GM19468 (cell line): ENCODE measurements at regions not wholly inside any gene's neighbourhood (a gene's known extent, or its start where the extent isn't known, plus 50 kb on each side); places are given as distances from the start of the nearest gene placed in this dataset.
"Not testable (repeated sequence)": the region's sequence is repeated elsewhere in the genome, so short reads cannot be mapped to it uniquely, and the experiment has no call there.

Experiments used
- ATAC-seq: cut with Tn5 transposase; IDR thresholded peaks from one replicate; pipeline ENCODE4 v1.9.1; 2021; ENCODE audit warnings: mild to moderate bottlenecking, moderate library complexity, moderate number of reproducible peaks; ENCODE audit not compliant: unreplicated experiment; ENCODE audit errors: extremely low read depth

DNA sequence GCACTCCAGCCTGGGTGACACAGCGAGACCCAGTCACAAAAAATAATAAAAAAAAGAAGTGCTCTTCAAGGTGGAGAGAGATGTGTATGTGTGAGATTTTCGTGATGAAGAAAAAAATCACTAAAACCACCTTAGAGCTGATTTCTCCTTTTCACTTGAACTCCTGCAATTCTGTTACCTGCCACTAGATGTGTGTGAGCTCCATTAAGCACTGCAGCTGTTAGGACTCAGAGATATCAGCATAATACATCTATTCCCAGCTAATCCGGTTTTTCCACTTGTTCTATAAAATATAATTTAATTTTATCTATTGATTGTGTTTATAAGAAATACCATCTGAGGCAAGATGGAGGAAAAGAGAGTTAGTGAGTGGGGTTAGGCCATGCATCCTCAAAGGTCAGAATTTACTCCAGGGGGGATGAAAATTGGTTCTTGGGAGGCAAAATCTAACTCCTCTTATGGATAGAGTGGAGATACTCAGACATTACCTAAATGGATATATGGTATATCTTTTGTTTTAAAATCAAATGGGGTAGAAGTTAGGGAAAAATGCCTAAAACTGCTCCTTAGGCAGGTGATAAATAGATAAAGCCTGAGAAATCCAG lies 152.7 kb downstream of the IL20RB start:
- ATAC-seq = no peak

DNA sequence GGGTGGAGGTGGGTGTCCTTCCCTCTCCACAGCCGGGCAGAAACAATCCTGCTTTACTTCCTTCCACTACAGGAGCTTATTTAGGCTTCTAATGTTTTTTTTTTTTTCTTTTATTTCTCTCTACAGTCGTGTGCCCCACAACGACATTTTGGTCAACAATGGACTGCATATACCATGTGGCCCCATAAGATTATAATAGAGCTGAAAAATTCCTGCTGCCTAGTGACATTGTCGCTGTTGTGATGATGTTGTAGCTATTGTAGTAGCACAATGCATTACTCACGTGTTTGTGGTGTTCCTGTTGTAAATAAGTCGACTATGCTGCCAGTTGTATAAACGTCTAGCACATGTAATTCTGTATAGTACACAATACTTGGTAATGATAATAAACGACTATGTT lies 153.7 kb downstream of the IL20RB start:
- no peak for ATAC-seq

DNA sequence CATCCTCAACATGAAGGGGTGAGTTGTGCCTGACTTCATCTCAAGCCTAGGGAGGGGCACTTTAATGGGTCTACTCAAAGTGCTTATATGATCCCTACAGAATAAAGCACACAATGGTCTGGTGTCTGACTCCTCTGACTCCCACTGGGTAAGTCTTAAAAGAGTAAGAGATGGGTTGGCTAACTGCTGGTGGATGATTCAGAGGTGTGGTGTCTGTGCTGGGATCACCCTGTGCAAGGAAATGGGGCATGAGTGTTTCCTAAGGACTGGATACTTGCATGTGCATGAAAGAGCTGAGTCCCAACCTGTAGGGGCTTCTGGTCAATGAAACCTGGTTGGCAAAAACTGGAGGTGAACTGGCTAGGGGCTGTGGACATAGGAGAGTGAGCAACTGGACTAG lies 158.8 kb downstream of the IL20RB start:
- no peak for ATAC-seq

DNA sequence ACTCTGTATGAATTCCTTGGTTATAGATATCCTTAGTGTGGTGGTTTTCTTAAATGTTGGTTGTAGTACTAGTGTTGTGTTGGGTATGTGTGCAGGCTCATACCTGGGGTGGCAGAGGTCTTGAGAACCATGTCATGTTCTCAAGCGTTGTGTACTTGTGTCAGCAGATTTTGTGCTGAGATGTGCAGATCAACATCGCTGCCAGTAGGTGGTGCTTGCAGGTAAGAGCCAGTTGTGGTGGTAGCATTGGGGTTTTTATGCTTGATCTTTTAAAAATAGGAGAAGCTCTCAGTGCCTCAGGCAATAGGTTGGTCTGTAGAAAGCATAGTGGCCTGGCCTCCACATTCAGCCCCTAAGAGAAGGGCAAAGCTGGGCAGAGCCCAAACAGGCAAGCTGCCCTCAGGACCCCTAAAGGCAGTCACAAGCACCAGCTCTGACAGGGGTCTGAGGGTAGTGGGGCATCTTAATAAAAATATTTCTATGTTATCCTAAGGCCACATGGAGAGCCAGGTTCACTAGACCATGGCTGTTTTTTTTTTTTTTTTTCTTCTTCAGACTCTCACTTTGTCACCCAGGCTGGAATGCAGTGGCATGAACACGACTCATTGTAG lies 164.0 kb downstream of the IL20RB start:
- ATAC-seq = no peak

DNA sequence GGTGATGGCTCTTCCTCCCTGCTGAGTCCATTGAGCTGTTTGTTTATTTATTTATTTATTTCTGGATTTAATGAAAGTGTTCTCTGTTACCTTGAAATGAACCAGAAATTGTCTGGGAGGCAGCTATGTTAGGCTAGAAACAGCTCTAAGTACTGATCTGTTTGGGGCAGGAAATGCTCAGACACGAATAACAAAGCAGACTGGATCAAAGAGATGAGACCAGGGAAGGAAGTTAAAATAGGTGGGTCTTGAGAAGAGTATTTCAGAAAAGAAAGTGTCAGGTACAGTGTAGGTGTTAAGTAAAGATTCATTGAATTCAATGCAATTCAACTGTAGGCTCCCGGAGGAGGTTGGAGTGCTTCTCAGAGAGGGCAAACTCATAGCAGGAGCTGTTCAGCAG lies 173.3 kb downstream of the IL20RB start:
- ATAC-seq = no peak

DNA sequence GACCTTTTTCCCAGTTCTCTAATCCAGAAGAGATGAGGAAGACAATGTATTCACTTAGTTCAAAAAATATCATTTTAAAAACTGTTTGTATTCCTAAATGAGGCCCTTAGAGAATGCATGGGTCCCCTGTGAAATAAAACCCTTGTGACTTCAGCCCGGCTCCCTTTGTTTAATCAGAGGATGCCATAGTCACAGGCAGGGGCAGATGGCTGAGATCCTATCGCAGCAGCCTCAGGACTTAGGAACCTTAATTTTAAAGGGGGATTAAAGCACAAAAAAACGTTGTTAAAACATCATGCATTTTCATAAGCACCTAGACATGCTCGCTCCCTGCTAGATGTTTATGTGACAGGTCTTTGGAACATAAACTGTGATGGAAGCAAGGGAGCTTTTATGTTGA lies 176.6 kb downstream of the IL20RB start:
- no peak for ATAC-seq

DNA sequence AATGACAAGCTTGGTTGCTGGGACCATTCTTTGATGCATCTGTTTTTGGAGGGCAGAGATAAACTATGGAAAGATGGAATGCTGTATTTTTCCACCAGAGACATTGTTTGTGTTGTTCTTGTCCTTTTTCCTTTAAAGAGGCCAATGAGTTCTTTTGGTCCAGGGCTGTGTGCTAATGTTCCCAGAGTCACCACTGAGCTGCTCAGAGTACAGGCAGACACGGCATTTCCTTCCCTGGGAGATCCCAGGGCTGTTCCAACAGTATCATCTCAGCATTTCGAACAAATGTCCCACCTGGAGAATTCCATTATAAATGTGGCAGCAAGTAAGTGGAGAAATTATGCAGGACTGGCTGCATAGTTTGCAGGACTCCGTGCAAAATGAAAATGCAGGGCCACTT lies 190.6 kb downstream of the IL20RB start:
- no peak for ATAC-seq

DNA sequence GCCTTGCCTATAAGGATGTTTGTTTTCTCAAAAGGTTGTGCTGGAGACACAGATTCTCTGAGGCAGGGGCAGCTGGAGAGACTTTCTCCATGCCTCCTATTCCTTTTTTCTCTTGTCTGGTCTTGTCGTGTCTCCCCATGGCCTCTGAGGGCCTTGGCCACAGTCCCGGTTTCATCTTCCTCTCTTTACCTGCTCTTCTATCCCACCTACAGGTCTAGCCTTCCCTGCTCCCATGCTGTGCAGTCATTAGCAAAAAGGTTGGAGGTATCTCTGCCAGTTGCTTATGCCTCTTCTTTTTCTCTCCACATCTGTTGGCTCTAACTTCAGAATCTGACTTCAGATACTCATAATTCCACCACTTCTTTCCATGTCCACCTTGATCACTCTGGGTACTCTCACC lies 191.1 kb downstream of the IL20RB start:
- ATAC-seq = no peak

DNA sequence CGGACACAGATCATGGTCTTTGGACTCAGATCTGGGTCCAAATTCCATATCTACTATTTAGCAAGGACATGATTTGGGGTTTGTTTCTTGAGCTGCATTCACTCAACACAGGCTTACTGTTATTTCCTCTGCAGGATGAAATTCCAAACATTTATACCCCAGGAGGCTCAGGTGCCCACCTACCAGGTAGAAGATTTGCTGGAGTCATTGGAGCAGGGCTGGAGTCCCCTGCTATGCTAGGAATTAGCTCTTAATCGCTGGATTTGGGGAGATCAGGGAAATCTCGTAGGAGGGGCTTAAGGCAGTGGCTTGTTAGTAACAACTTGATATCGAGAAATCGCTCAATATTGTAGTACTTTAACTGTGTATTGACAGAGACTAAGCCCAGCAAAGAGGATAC lies 193.0 kb downstream of the IL20RB start:
- ATAC-seq = no peak

DNA sequence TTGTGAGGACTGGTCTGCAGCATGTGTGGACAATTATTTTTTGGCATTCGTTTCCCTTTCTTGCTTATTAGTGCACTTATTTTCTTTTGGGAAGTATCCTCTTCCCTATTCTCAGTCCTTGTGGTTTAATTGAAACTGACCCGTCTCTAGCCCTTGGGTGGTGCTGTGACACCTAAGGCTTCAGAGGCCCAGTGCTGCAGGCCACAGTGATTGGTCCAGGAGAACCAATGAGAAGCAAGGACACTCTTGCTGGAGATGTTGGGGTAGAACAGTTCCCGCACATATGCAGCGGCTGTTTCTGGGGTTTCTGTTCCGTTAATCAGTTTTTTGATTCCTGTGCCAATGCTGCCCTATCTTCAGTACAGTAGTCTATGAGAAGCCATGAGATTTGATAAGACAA lies 195.3 kb downstream of the IL20RB start:
- ATAC-seq = not testable (repeated sequence)

DNA sequence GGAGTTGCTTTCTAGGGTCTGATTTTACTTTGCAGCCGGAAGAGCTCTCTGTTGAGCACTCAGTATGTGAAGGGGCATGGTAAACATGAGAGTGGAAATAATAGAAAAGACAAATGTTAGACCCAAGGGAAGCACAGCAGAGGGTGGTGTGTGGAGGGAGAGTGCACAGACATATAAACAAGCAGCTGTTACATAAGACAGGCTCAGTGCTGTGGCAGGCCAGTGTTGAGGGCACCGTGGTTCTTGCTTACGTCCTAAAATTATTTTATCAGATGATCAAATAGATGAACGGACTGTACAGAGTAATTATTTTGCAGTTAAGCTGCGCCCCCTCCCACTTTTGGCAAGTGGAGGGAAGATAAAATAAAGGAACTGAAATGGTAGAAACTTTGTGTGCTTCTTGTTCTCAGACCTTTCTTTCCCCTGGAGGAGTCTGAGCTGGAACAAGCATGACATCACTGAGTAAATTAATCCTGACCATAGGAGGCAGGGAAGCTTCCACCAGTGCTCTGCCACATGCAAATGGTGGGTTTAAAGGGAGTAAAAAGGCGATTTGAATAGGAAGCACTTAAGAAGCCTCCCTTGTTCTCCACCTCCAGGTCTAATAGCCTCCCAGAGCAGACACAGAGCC lies 205.6 kb downstream of the IL20RB start:
- ATAC-seq = no peak

DNA sequence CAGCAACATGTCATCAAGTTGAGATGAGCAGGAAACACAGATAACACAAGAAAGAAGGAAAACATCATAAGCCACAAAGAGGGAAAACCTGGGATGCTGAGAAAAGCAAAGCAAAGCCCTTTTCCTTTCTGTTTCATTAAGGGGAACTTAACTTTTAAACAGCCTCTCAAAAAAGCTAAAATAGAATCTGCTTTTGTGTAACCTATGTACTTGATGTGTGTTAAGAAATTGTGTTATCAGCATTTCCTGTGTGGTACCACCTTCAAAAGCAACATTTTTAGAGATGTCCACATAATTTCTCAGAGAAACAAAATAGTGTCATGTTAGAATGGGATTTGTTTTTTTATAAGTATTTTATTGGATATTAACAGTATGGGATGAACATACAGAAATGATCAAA lies 206.2 kb downstream of the IL20RB start:
- no peak for ATAC-seq

DNA sequence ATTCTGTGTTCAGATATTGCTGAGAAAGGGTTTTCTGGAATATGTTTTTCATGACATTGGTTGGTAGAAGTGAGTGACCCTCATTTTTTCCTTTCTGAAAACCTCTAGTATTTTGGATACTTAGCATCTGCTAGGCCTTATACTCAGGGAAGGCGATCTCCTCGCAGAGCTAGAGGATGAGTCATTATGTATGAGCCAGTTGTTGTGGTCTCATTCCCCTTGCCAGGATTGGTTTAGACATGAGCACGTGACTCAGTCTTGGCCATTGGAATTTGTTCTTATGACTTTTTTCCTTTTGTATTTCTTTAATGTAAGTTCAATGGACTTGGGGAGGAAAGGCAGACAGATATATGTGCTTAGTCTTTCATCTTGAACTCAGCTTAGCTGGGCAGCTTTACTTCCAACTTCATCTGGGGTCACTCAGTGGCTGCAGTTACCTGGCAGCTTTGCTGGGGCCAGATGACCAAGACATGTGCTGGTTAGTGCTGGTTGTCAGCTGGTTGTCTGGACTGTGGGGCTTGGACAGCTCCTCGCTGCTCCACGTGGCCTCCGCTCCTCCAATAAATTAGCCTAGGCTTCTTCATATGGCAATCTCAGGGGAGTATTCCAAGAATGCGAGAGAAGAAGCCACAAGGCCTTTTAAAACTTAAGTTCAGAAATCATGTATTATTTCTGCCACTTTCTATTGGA lies 207.5 kb downstream of the IL20RB start:
- ATAC-seq = no peak

DNA sequence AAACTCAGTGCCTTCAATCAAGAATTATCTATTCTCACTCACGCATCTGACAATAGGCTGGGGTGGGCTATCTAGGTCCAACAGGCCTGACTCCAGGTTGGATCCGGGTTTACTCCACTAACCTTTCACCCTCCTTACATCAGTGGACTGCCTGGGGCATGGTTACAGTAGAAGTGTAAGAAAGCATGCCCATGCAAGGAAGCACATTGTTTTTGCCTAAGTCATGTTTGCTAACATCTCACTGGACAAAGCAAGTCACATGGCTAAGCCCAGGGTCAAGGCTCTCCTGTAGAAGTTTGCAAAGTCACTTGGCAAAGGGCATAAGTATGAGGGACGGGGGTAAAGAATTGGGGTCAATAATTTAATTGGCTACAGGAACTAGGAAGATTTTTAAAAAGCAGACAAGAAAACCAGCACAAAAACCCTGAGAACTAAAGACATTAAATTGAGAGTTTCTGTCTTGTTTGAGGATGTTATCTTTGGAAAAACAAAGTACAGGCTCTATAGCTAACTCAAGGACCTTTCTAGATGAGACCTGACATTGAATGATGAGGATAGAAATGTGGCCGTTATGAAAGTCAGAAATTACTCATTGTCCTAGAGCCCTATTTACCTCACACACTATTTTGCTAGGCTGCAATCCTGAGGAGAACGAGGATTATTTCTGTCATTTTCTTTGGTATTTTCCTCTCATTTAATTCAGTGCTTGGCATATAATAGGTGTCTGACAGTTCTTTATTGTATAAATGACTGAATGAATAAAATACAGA lies 214.2 kb downstream of the IL20RB start:
- no peak for ATAC-seq

DNA sequence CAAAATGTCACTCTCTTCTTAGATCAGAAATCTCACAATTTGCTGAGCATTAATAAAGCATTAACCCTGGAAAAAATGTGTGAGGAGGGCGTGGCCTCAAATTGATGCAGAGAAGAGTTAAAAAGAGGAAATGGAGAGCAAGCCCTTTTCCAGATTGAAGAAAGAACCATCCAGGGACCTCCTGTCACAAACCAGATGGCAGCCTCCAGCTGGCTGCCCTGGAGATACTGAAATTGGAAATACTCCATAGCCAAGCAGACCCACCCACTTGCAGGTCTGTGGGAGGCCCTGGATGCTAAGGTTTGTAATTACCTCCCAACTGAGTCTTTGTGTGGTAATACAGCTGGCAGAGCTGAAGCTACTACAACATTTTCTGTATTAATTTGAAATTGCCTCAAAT lies 214.9 kb downstream of the IL20RB start:
- no peak for ATAC-seq

DNA sequence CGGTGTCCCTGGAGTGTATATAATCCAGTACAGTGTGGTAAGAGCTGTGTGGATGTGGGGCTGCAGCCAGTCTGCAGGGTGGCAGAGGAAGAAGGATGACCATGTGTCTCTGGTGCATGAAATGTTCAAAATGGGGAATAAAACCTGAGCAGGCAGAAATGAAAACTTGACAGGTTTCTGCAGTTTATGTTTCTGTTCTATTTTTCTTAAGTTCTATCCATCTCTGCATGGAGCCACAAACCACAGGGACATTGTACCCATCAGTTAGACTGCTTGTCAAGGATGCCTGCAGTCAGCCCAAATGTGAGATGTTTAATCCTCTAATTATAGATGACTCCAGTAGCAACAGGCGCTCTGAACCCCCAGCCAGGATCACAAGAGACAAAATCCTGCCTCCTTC lies 216.7 kb downstream of the IL20RB start:
- ATAC-seq = no peak

DNA sequence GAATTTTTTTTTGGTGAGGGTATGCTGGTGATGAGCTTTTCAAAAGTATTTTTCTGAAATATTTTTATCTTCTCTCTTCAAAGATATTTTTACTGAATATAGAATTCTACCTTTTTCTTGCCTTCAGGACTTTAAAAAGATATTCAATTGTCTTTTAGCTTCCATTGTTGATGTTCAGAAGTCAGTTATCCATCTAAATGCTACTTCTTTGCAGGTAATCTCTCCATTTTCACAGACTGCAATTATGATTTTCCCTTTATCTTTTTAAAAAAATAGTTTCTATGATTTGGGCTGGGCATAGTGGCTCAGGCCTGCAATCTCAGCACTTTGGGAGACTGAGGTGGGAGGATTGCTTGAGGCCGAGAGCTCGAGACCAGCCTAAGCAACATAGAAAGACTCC lies 222.4 kb downstream of the IL20RB start:
- ATAC-seq = no peak

DNA sequence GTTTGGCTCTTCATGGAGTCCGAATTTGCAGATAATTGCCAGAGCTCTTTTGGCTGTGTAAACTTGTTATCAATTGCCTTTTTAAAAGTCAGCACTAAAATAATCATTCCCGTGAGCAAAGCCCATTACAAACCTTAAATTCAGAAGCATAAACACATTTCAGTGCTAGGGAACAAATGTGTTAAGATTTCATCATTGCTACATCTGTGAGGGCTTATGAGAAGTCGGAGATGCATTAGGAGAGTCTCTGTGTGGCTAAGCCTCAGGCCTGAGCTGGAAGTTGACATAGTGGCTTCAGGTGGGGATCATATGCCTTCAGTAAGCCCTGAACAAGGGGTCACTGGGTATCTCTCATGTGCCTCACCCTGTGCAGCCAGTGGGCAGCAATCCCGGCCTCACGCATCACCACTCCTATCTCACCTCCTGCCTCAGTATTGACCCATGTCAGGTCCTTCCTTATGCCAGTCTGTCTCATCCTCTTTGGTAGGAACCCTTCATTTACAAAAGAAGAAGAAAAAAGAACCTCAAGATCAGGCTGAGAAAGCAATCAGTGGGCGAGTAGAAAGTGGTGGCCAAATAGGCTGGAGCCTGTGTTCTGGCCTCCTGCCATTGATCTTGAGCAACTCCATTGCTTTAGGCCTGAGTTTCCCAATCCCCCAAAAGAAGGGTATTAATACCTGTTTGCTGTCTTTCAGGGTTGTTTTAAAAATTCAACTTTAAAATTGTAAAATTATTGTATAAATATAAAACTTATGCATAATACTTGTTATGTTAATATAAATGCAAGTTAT lies 233.5 kb downstream of the IL20RB start:
- no peak for ATAC-seq

DNA sequence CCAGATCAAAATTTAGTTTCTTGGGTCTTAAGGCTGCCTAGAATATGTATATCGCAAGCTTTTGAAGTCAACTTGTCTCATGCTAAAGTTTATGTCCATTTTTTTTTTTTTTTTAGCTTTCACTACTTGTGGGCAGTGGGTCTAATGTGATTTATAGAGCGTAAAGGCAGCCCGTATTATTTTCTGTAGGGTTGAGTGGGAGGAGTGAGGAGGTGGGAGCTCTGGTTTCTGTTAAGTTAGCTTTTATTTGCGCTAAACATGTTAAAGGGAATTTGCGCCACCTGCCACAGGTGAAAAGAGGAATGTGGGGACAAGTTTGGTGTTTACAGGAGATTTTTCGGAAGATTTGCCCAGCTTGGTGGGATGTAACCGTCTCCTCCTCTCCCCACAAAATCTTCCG lies 234.2 kb downstream of the IL20RB start:
- no peak for ATAC-seq

DNA sequence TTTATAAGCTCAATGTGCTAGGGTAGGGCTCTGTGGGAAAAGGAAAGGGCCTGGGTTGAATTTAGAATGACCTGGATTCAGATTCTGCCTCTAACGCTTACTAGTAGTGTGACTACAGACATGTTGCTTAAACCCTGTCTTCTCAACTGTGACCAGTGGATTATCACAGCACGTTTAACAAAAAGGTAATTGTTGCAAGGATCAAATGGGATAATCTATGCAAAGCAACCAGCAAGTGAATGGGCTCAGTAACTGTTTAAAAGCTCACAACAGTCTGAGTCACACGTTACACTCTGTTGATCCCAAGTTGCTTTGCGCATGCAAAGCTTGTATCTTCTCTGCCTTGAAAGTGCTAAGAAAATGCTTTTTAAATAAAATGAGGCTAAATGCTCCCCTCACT lies 236.5 kb downstream of the IL20RB start:
- no peak for ATAC-seq
